HG03457 (cell line): ENCODE measurements at regions not wholly inside any gene's neighbourhood (a gene's known extent, or its start where the extent isn't known, plus 50 kb on each side); places are given as distances from the start of the nearest gene placed in this dataset.

ENCODE experiments used
- ATAC-seq: cut with Tn5 transposase; IDR thresholded peaks from one replicate; pipeline ENCODE4 v1.9.1; 2021; ENCODE audit warnings: moderate number of reproducible peaks; ENCODE audit not compliant: unreplicated experiment

- peak; percentile 80 for ATAC-seq
Measured at GRCh38 chr10:25113191-25114035, 61.4 kb upstream of the GPR158 start.

DNA sequence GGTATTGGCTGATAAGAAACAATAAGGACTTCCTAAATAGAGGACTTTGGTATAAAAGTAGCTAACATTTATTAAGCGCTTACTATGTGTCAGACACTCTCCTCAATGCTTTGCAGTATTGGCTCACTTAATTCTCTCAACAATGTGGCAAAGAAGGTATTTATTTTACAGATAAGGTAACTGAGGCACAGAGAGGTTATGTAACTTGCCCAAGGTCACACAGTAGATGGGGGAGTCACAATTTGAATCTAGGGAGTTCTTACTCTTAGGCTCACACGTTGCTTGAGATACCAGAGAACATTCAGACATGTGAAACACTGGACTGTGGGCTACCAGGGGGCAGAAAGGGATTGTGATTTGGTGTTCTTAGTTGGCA, 60.8 kb upstream of the GPR158 start:
- no peak for ATAC-seq

DNA sequence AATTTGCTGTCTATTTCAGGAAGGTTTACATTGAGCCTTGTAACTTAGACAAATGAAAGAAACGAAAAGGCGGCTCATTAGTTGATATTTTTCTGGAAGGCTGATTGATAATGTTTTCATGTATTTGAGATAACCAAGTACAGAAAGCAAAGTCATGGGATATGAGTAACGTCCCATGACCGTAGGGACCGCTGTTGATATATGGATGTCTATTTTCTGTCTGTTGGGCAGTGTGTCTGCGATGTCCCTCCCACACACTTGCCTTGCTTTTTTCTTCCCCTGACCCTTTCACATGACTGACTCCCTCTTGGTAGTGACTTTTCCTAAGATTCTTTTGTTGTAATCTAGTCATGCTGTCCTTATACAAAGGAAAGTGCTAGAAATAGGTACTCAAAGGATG, 57.0 kb upstream of the GPR158 start:
- ATAC-seq = no peak

DNA sequence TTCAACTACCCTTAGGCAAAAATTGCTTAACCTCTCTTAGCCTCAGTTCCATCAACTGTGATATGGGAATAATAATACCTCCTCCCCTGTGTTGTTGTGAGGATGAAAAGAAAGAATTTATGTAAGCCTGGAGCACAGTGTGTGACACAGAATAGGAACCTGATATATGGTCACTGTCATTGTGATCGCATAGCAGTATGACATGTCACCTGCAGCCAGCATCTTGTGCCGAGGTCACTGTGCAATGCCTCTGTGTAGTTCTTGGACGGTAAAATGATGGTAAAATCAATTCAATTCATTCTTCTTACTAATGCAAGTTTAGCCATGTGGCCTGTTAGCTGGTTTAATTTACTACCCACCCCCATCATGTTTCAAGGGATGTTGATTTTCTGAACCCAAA, 54.6 kb upstream of the GPR158 start:
- ATAC-seq = no peak
